ENCODE measurements at regions not wholly inside any gene's neighbourhood (a gene's known extent, or its start where the extent isn't known, plus 50 kb on each side); places are given as distances from the start of the nearest gene placed in this dataset.

GRCh38 chr10:4256971-4257370 lies 472.0 kb upstream of the KLF6 start:
- TF ChIP-seq, protein P1, sequence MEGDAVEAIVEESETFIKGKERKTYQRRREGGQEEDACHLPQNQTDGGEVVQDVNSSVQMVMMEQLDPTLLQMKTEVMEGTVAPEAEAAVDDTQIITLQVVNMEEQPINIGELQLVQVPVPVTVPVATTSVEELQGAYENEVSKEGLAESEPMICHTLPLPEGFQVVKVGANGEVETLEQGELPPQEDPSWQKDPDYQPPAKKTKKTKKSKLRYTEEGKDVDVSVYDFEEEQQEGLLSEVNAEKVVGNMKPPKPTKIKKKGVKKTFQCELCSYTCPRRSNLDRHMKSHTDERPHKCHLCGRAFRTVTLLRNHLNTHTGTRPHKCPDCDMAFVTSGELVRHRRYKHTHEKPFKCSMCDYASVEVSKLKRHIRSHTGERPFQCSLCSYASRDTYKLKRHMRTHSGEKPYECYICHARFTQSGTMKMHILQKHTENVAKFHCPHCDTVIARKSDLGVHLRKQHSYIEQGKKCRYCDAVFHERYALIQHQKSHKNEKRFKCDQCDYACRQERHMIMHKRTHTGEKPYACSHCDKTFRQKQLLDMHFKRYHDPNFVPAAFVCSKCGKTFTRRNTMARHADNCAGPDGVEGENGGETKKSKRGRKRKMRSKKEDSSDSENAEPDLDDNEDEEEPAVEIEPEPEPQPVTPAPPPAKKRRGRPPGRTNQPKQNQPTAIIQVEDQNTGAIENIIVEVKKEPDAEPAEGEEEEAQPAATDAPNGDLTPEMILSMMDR (IDR thresholded peaks at IDR 0.05; ENCODE audit: insufficient read depth, low read length, poor library complexity, severe bottlenecking), result no peak
- no peak for TF ChIP-seq EZH2phosphoT487 (conservative IDR thresholded peaks at IDR 0.05; ENCODE audit: low read length)
